Endothelial cell of umbilical vein (primary cell): ENCODE measurements at regions not wholly inside any gene's neighbourhood (a gene's known extent, or its start where the extent isn't known, plus 50 kb on each side); places are given as distances from the start of the nearest gene placed in this dataset.

Source experiments
- BruUV-seq: library from RNA; stranded (reverse); fragments of 400-500 nt; replicated peaks from 2 replicates; lab custom pipeline; 2021; lab: Mats Ljungman, UMichigan
- CTCF ChIA-PET: fragments of 300-600, 350-600 bp; sonication (Branson Sonifier 250); formaldehyde crosslinking; loops from one replicate; lab custom pipeline; 2021; ENCODE audit warnings: antibody characterized with exemption, inconsistent platforms; lab: Charles Lee
- POLR2A ChIA-PET: fragments of 300-600, 350-600 bp; sonication (Branson Sonifier 250); formaldehyde crosslinking; loops from one replicate; lab custom pipeline; 2021; ENCODE audit warnings: antibody characterized with exemption, inconsistent platforms; lab: Charles Lee
- DNase-seq: peaks from one replicate; pipeline ENCODE4 v3.0.0-alpha.2; 2011; ENCODE audit warnings: low read depth, low spot score
- FAIRE-seq: peaks from 2 replicates; lab custom pipeline; 2011; peaks lifted over from hg19 to GRCh38; lab: Jason Lieb, UNC
- H2AFZ ChIP-seq: 2 replicates; pipeline ENCODE4 v1.6.0; 2012; ENCODE audit warnings: low read depth, low read length, control low read depth, inconsistent platforms
- H3K27ac ChIP-seq: 2 replicates; pipeline ENCODE4 v1.5.1; 2011; ENCODE audit warnings: low read depth, mild to moderate bottlenecking, control low read depth, low read length, moderate library complexity; ENCODE audit not compliant: insufficient read depth
- H3K27me3 ChIP-seq, 2 experiments: 2 replicates each; pipeline versions ENCODE4 v1.6.0 to v1.6.1; 2011; ENCODE audit warnings: low read length in 2 of 2, mixed read lengths in 1 of 2; ENCODE audit not compliant: control insufficient read depth in 2 of 2, insufficient read depth in 2 of 2
- H3K36me3 ChIP-seq, 2 experiments: 2 replicates in 1 of 2; 3 replicates in 1 of 2; pipeline ENCODE4 v1.5.1; 2011; ENCODE audit warnings: low read length in 2 of 2, mild to moderate bottlenecking in 1 of 2, moderate library complexity in 1 of 2; ENCODE audit not compliant: control insufficient read depth in 2 of 2, insufficient read depth in 2 of 2; ENCODE audit errors: extremely low read depth in 1 of 2
- H3K4me1 ChIP-seq: 3 replicates; pipeline ENCODE4 v1.5.1; 2011; ENCODE audit warnings: mild to moderate bottlenecking, low read length; ENCODE audit not compliant: control insufficient read depth, insufficient read depth; ENCODE audit errors: extremely low read depth
- H3K4me2 ChIP-seq: 2 replicates; pipeline ENCODE4 v1.6.1; 2011; ENCODE audit warnings: low read length, control low read depth, mixed read lengths; ENCODE audit not compliant: insufficient read depth
- H3K4me3 ChIP-seq, 3 experiments: fragments of 200-600 bp in 1 of 3; sonication (generic), shearing (Covaris generic) in 1 of 3; replicated peaks in 1 of 3; 2 replicates each; pipeline ENCODE4 v1.5.1; 2011 to 2016; ENCODE audit warnings: control low read depth in 3 of 3, low read length in 3 of 3, mild to moderate bottlenecking in 2 of 3, inconsistent platforms in 1 of 3, low read depth in 1 of 3, moderate library complexity in 1 of 3; ENCODE audit not compliant: insufficient read depth in 1 of 3
- H3K79me2 ChIP-seq: 2 replicates; pipeline ENCODE4 v1.6.0; 2012; ENCODE audit warnings: low read length, inconsistent platforms; ENCODE audit not compliant: control insufficient read depth, insufficient read depth
- H3K9ac ChIP-seq: replicated peaks from 2 replicates; pipeline ENCODE3; 2011; ENCODE audit warnings: low read length, control low read depth; ENCODE audit not compliant: insufficient read depth; ENCODE audit errors: extremely low read depth
- H3K9me1 ChIP-seq: replicated peaks from 3 replicates; pipeline ENCODE4 v1.6.0; 2011; ENCODE audit warnings: mild to moderate bottlenecking, low read length; ENCODE audit not compliant: control insufficient read depth, insufficient read depth; ENCODE audit errors: extremely low read depth
- H3K9me3 ChIP-seq: replicated peaks from 2 replicates; pipeline ENCODE4 v1.5.1; 2012; ENCODE audit warnings: low read length, inconsistent platforms; ENCODE audit not compliant: control insufficient read depth, insufficient read depth
- H4K20me1 ChIP-seq: replicated peaks from 2 replicates; pipeline ENCODE3; 2011; ENCODE audit warnings: mild to moderate bottlenecking, low read length; ENCODE audit not compliant: control insufficient read depth, insufficient read depth; ENCODE audit errors: extremely low read depth
- EZH2 ChIP-seq: IDR thresholded peaks from 2 replicates; pipeline ENCODE4 v1.6.1; 2012; ENCODE audit warnings: borderline replicate concordance, low read depth, mild to moderate bottlenecking, moderate library complexity, low read length, inconsistent platforms; ENCODE audit not compliant: severe bottlenecking
- FOS ChIP-seq: IDR thresholded peaks from 2 replicates; pipeline ENCODE4 v1.6.1; 2011; ENCODE audit warnings: mild to moderate bottlenecking, low read length, moderate library complexity, borderline replicate concordance; ENCODE audit not compliant: insufficient read depth
- JUN ChIP-seq: IDR thresholded peaks from 2 replicates; pipeline ENCODE4 v1.6.1; 2011; ENCODE audit warnings: borderline replicate concordance, low read depth; ENCODE audit not compliant: insufficient read length, insufficient read depth
- MAX ChIP-seq: IDR thresholded peaks from 2 replicates; pipeline ENCODE4 v1.6.1; 2011; ENCODE audit not compliant: insufficient read depth, insufficient read length
- POLR2AphosphoS5 ChIP-seq: IDR thresholded peaks from 2 replicates; pipeline ENCODE4 v1.6.1; 2012; ENCODE audit warnings: low read depth, mild to moderate bottlenecking, control low read depth, low read length, moderate library complexity; ENCODE audit not compliant: insufficient read depth
- dilution Hi-C: fragments of 300-500 bp; cut with MboI; formaldehyde crosslinking; loops from one replicate; pipeline ENCODE4 v1.15.0; 2019; ENCODE audit warnings: low sequenced_read_pairs; ENCODE audit not compliant: extremely low pct_ligation_motif_present
- intact Hi-C: fragments of 100-400 bp; cut with micrococcal nuclease; formaldehyde crosslinking; loops from one replicate; pipeline ENCODE4 v1.10.0; 2022
- TF ChIP-seq, protein P1 (sequence below), 2 donors: IDR thresholded peaks; 1 replicate in 1 of 2; 2 replicates in 1 of 2; pipeline ENCODE4 v1.5.1; 2011; ENCODE audit warnings: low read length in 2 of 2, mild to moderate bottlenecking in 2 of 2, moderate library complexity in 2 of 2, control low read depth in 1 of 2, inconsistent platforms in 1 of 2, low read depth in 1 of 2; ENCODE audit not compliant: insufficient read depth in 1 of 2; ENCODE audit errors: extremely low read depth in 1 of 2

DNA sequence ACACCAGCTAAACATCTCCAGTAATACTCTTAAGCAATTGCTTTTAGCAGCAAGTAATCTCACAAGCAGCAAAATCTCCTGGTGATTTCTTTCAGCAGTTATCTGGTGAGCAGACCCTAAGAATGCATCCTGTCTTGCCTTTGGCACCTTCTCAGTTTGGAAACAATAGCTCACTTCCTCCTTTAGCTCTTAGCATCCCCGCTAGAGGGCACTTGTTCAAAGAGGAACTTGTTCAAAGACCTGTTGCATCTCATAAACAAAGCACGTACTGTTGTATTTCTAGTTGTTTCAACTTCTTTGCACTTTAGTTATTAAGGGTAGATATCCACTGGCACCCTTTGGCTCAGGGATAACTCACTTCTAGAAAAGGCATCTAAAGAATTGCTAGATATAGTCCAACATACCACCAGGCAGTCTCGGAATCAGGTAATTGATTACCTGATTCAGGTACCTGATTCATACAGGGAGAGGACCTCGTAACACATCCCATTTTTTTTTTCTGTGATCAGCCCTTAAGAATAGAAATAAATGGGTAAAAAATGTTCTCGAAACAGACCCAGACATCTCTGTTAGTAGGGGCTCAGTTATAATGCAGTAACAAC is 81.9 kb upstream of the QRFPR start:
- Histone ChIP-seq H3K9me1 (no peaks in the 10 kb centered on the region), H3K9ac (no peak overlapping the region), H2AFZ (no peak overlapping the region), H3K27ac (no peak overlapping the region), H3K4me3 (no peak overlapping the region), H4K20me1 (no peaks in the 10 kb centered on the region), H3K4me1 (no peaks in the 10 kb centered on the region), H3K4me2 (no peak overlapping the region), H3K27me3 (peaks cover 0 to 9% of the 10 kb centered on the region in 2 experiments), H3K36me3 (no peaks in the 10 kb centered on the region), H3K79me2 (no peaks in the 10 kb centered on the region), H3K9me3 (no peaks in the 10 kb centered on the region)
- dilution Hi-C loops = no loop called here
- DNase-seq = peak; percentile 78
- POLR2A ChIA-PET = interaction anchor here (0.5 kb wide), 1 partner anchor 21 kb away, joined by 3 read pairs; no protein-coding TSS in a partner anchor
- CTCF ChIA-PET = interaction anchor here (0.6 to 4.1 kb wide), 53 partner anchors 8 to 1114 kb away, joined by 3 to 72 read pairs (median 4); partner anchors contain the start of gene SMIM43
- BruUV-seq = no TSS peak
- intact Hi-C loops = loop anchor here (1.0 kb wide), 2 partner anchors 194 to 274 kb away; no protein-coding TSS in a partner anchor
- peak; percentile 80 for FAIRE-seq
- TF ChIP-seq, protein P1, sequence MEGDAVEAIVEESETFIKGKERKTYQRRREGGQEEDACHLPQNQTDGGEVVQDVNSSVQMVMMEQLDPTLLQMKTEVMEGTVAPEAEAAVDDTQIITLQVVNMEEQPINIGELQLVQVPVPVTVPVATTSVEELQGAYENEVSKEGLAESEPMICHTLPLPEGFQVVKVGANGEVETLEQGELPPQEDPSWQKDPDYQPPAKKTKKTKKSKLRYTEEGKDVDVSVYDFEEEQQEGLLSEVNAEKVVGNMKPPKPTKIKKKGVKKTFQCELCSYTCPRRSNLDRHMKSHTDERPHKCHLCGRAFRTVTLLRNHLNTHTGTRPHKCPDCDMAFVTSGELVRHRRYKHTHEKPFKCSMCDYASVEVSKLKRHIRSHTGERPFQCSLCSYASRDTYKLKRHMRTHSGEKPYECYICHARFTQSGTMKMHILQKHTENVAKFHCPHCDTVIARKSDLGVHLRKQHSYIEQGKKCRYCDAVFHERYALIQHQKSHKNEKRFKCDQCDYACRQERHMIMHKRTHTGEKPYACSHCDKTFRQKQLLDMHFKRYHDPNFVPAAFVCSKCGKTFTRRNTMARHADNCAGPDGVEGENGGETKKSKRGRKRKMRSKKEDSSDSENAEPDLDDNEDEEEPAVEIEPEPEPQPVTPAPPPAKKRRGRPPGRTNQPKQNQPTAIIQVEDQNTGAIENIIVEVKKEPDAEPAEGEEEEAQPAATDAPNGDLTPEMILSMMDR (IDR thresholded peaks at IDR 0.05; ENCODE audit: extremely low read depth in 1 of 2, insufficient read depth in 1 of 2, low read depth in 1 of 2, low read length in 2 of 2) = peak; percentile 63 to 67
- TF ChIP-seq POLR2AphosphoS5 = no peak
- no peak for TF ChIP-seq FOS
- TF ChIP-seq JUN = no peak
- no peak for TF ChIP-seq MAX
- no peak for TF ChIP-seq EZH2
